NCI-H1694 (cell line): ENCODE measurements at regions not wholly inside any gene's neighbourhood (a gene's known extent, or its start where the extent isn't known, plus 50 kb on each side); places are given as distances from the start of the nearest gene placed in this dataset.

Experiments
- DNase-seq: peaks from one replicate; lab custom pipeline; 2025; lab: John Stamatoyannopoulos, UW

DNA sequence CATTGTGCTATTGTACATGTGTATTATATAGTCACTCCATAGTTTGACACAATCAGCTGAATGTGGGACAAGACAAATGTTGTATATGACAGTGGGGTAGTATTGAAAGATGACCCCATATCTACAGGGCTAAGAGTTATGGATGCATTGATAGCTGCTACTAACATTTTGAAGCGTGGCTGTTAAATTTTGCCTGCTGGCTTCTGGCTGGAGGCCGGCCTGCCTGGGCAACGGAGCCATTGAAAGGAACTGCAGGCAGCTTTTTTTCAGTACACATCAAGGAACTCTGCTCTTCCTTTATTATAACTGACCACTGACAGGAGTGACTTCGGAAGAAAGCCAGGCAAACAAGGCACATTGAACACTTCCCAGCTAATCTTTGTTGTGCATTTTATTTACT lies 76.1 kb upstream of the TMEM33 start:
- DNase-seq, result no peak

DNA sequence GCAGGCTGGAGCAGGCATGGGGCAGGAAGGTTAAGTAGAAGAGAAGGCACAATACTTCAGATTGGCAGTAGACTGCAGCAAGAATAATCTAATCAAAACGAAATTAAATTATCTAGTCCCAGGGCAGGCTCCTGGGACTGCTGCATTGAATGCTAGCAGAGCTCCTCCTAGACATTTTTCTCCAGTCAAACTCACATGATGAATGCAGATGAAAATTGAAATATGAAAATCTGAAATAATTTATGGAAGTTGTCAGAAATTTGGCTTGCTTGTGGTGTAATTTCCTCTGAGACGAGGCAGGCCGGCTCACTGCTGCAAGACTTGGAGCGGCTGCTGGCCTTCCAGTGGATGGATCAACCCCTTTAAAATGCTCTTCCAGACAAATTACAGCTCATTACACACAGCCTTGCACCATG lies 78.0 kb upstream of the TMEM33 start:
- DNase-seq, result no peak

DNA sequence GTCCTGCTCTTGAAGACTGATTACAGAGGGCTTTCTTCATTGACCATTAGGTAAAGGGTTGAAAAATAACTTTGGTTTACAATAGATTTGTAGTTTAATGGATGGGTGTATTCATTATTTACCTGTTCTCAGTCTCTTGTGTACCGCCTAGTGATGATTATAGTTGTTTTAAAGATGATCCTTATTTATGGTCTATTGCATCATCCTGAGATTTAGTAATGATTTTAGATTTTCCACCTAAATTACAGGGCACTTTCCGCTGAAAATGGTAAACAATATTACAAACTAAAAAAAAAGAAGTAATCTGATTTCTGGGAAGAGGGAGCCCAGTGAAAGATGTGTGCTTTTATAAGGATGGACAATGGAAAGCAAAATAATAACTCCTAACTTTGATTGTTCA lies 78.4 kb upstream of the TMEM33 start:
- DNase-seq, result no peak

DNA sequence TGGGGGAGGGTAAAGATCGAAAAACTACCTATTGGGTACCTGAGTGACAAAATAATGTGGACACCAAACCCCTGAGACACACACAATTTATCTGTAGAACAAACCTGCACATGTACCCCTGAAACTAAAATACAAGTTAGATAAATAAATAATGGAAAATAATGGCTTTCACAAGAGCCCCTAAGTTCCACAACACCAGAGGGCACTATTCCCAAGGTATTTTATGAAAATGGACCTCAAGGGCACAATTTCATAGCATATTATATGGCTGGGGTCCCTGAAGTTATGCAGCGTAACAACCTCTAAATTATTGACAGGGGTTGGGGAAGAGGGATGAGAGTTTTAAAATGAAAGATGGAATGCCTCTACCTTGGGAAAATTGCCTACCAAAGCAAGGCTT lies 81.3 kb upstream of the TMEM33 start:
- DNase-seq, result no peak

DNA sequence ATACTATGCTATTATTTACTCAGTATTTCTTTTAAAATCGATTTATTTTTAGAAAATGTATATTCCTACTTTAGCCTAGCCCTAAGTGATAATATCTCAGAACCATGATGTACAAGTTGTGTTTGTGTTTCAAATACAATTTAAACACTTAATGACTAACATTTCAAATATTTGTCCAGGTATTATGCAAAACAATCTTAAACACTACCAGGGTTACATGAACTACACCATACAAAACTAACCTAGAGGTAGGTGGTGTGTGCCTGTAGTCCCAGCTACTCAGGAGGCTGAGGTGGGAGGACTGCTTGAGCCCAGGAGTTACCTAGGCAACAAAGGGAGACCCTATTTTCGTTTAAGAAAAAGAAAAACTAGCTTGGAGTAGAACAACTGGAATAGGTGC lies 83.0 kb upstream of the TMEM33 start:
- DNase-seq, result no peak

DNA sequence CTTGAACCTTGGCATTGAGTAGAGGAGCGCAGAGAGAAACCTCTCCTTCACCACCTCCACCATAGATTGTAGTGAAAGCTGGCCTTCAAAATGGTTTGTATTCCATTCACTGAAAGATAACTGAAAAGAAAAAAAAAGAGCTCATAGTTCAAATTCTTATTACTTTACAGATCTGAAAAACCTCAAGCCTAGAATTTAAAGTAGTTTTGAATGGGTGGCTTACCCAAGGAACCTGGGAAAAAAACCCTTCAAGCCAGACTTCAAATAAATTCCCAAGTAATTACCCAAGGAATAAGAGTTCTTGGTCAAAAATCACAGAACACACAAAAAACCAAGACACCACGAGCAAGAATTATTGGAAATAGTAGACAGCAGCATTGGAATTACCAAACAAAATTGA lies 83.6 kb upstream of the TMEM33 start:
- no peak for DNase-seq

DNA sequence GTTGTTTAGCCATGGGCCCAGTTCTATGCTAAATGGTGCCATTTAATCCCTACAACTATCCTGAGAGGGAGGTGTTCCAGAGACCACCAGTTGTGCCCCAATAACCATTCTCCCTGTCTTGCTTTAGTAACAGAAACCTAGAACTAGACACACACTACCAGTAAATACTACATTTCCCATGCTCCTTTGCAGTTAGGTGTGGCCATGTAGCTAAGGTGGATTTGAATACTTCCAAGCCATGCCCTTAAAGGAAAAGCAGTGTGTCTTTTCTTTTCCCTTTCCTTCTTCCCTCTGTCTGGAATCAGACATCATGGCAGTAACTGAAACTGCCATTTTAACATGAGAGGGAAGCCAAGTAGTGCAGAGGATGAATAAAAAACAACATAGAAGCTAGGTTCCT lies 90.9 kb upstream of the TMEM33 start:
- DNase-seq, result no peak

DNA sequence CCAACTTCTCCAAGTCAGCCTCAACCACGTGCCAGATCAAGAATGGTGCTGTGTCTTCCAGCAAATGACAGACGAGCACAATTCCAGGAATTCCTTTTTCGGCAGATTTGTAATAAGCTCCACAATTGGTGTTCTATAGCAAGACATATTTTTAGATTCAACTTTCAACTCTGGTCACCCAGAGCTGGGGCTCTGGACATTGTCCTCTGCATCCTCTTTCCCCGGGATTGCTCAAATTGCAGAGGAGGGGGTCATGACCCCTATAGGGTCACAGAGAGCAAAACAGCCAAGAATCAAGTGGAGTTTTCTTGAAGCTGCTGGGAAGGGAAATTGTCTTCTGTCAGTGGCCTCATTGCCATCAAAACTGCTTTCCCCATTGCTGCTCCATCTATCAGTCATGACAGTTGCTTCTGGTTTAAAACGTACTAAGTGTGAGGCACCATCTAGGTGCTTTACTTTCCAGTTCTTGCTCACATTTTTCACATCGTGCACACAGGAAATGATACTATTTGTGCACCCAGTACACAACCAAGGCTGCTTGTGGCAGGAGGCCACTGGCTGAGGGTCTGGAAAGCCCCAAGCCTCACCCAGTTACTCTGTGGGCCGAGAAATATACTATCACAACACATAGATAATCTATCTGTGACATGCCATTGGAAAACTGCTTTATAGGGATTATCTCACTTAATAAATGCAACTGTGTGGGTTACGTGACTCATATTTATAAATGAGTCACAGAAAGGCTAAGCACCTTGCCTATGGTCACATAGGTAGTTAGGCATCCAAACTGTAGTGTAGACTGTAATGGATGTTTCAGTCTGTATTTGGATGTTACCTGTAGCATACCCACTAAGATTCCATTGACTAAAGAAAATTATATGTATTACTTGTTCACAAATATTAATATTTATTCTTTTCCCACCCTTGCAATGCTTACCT lies 91.7 kb upstream of the PHOX2B start:
- DNase-seq, result no peak

DNA sequence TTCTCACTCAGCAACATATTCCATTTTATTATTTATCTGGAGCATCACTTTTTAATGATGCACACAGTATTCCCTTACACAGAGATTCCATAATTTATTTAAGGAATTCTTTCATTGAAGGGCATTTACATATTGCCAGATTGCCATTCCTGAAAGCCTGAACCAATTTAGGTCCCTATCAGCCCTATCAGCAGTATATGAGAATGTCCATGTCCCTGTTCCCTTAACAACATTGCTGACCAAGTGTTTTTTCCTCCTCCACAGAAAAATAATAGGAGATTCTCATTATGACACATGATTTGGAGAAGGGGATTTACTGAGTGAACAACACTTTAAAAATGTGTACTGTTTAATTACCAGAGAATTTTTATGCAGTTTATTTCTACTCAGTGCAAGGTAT lies 90.1 kb upstream of the PHOX2B start:
- DNase-seq, result no peak

DNA sequence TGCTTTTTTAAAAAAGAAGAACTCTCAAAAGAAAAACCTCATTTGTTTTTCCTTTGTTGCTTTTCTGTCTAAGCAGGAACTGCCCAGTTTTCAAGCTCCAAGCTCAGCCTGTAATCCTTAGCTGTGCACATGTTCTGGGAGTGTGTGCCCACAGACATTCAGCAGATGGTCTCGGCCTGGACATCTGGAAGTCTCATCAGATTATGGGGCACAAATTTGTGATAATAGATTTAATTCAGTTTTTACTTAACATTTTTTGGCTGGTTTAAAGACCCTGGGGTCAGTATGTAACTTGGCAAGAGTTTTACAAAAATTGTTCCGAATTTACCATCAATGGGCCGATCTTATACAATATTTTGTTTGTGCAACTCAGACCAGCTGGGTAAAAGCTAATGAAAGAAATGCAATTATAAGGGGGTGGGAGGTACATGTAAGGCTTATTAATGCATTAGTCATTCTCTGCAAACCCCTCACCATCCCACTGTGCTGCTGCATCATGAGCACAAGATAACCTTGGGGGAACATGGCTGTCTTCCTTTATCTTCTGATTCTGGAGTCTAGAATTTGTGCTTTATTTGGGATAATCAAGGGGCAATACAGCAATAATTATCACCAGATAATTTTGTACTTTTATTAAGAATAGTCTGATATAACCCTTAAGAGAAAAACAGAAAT lies 86.9 kb upstream of the PHOX2B start:
- no peak for DNase-seq

DNA sequence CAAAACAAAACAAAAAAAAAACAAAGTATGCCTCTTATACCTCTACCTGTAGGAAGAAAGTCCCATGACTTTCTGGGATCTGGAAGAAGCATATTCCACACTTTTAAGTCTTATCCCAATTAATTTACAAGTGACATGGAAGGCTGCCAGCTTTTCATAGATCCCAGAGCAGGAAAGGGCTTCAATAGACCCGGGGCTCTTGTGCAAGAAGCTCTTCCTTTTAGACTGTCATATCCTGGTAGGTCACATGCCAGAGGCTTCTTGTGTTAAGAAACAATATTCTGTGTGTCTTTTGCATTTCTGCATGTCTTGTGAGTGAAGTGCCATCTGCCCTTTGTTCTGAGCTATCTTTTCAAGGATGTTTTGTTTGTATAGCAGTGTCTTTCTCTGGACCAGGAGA lies 84.4 kb upstream of the PHOX2B start:
- no peak for DNase-seq

DNA sequence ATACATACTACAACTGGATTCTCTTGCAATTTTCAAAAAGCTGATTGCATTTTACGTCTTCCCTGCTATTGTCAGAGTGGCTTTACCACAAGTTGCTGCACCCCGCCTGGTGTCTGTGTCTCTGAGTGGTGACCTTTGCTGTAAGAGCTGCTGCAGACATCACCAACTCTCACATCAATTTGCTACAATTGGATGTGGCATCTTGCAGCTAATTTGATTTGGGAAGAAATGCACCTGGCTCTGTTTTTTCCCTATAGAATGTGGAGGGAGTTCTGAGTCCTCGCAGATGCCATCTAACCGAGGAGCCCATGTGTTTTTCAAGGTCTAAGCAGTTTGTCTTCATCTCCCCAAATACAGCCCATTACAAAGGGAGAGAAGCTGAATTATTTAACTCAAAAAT lies 73.8 kb upstream of the PHOX2B start:
- DNase-seq, result no peak

DNA sequence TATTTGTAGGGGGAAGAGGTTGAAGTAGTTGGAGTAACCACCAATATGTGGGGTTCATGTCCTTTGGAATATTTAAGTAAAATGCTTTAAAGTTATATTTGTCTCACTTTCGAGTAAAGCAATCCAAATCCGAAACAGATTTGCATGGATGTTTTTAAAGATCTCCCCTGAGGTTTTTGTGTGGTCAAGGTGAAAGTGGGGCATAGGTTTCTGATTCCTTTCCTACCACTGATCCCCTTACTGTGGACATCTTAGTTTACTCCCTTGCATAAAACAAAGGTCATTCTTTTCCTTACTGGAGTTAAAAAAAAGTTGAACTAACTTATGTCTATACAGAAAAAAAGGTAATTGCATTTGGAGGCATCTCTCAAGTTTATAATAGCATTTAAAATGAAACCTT lies 71.9 kb upstream of the PHOX2B start:
- no peak for DNase-seq

DNA sequence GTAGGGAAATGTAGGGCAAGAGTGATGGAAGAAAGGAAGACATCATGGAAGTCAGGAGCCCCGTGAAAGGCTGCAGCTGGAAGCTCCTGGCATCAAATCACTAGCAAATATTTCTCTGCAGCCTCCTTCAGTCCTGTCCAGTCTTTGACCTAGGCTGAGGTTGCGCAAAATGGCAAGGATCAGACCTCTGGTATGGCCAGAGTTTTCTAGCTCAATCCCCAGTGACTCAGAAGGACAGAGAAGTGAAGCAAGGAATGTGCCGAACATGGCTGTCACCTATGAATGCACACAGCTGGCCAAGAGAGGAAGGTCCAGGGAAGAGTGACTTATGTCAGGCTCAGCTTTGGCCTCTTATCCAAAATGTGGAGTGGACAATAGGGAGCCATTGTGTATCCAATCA lies 71.1 kb upstream of the PHOX2B start:
- no peak for DNase-seq

DNA sequence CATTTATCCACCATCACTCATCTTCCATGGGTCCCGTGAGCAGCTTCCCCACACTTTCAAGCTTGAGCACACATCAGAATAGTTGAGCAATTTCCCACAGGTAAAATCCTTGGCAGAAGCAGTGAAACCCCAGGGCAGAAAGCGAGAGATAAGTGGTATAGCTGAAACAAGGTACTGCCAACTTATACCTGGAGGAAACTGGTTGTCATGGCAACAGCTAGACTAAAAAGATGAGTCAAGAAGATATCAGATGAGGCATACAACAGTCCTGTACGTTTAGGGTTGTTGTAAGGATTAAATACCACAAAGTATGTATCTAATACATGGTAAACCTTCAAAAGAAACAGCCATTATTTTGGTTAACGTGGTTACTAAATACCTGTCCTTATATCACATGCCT lies 66.9 kb upstream of the PHOX2B start:
- DNase-seq, result no peak

DNA sequence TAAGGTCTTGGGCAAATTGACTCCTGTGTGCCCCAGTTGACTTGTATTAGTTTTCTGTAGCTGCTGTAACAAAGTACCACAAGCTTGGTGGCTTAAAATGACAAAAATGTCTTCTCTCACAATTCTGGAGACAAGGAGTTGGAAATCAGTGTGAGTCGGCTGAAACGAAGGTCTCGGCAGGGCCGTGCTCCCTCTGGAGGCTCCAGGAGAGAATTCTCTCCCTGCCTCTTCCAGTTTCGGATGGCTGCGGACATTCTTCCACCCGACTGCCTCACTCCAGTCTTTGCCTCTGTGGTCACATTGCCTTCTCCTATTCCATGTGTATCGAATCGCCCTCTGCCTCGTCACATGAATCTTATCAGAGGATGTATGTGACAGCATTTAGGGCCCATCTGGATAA lies 66.0 kb upstream of the PHOX2B start:
- no peak for DNase-seq

DNA sequence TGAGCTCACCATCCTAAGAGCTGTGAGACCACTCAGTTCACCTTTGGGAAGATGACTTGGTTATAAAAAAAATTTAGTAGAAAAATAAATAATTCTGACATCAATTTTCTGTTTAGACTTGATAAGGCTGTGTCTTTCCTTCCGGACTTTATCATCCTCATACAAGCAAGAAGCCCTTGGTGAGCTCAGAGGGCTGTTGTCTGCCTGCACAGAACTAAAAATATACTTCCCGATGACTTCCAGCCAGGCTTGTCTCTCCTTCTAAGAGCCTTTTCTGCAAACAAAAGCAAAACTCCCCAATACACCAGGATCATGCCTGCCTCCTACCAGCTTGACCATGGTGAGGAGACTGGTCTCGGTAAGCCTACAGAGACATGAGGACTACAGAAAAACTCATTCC lies 58.3 kb upstream of the PHOX2B start:
- DNase-seq, result no peak

DNA sequence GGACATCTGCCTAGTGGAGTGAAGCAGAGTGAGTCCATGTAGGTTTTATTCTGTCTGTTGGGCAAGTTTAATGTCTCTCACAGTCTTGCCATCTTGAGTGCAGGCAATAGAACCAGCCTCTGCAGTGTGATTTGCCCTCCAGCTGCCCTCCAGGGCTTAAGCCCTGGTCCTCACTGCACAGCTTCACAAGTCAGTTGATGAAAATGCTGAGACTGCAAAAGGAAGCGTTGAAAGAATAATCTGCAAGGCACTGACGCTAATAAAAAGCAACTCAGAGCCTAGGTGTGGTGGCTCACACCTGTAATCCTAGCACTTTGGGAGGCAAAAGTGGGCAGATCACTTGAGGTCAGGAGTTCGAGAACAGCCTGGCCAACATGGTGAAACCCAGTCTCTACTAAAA lies 54.1 kb upstream of the PHOX2B start:
- DNase-seq, result no peak

DNA sequence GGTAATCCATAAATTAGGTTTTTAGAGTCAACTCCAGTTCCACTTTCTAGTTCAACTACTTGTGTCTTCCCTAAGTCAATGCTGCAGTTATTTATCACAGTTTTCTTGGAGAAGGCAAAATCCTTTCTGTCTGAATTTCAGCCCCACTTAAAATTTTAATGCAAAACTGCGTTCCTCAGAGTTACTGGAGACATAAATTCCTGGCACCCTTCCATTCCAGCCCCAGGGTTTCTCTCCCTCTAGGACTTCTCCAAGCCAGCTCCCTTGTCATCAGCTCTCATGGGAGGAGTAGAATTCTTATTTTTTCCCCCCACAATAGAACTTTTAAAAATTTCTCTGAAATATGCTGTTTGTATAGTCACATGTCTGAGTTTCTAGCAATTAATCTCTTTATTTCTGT lies 50.6 kb upstream of the PHOX2B start:
- no peak for DNase-seq
